ENCODE measurements at regions not wholly inside any gene's neighbourhood (a gene's known extent, or its start where the extent isn't known, plus 50 kb on each side); places are given as distances from the start of the nearest gene placed in this dataset.
"Not testable (repeated sequence)": the region's sequence is repeated elsewhere in the genome, so short reads cannot be mapped to it uniquely, and the experiment has no call there.

GRCh38 chr15:75763635-75764600 lies 51.3 kb upstream of the CSPG4 start:
- not testable (repeated sequence) for DNase-seq (ENCODE audit: low spot score)

- no peak for DNase-seq (ENCODE audit: low spot score)
Measured at GRCh38 chr15:75763137-75763611, 50.5 kb upstream of the CSPG4 start.
